HG02884 (cell line): ENCODE measurements at regions not wholly inside any gene's neighbourhood (a gene's known extent, or its start where the extent isn't known, plus 50 kb on each side); places are given as distances from the start of the nearest gene placed in this dataset.
A peak's percentile ranks its signal among the peaks of the same experiment; 100 is the strongest.

Source experiments
- ATAC-seq: cut with Tn5 transposase; IDR thresholded peaks from one replicate; pipeline ENCODE4 v1.9.1; 2021; ENCODE audit warnings: mild to moderate bottlenecking, moderate library complexity; ENCODE audit not compliant: unreplicated experiment

- ATAC-seq, result no peak
Measured at GRCh38 chr13:91112201-91112923, 235.1 kb upstream of the MIR17HG start.

GRCh38 chr13:91112924-91113277 is 234.6 kb upstream of the MIR17HG start:
- ATAC-seq, result no peak

- ATAC-seq, result no peak
Measured at GRCh38 chr13:91115776-91116175, 231.7 kb upstream of the MIR17HG start.

GRCh38 chr13:91117351-91117750 is 230.1 kb upstream of the MIR17HG start:
- no peak for ATAC-seq

GRCh38 chr13:91119643-91120042 is 227.8 kb upstream of the MIR17HG start:
- peak; percentile 55 for ATAC-seq

- ATAC-seq, result no peak
Measured at GRCh38 chr13:91122766-91123165, 224.7 kb upstream of the MIR17HG start.

- ATAC-seq, result peak; percentile 58
Measured at GRCh38 chr13:91123456-91124127, 223.9 kb upstream of the MIR17HG start.

- no peak for ATAC-seq
Measured at GRCh38 chr13:91126806-91127205, 220.7 kb upstream of the MIR17HG start.

- ATAC-seq, result no peak
Measured at GRCh38 chr13:91127995-91128394, 219.5 kb upstream of the MIR17HG start.

GRCh38 chr13:91132381-91132780 is 215.1 kb upstream of the MIR17HG start:
- no peak for ATAC-seq

- no peak for ATAC-seq
Measured at GRCh38 chr13:91132786-91133185, 214.7 kb upstream of the MIR17HG start.

GRCh38 chr13:91133941-91134802 is 213.3 kb upstream of the MIR17HG start:
- peak; percentile 91 for ATAC-seq

GRCh38 chr13:91134803-91135184 is 212.7 kb upstream of the MIR17HG start:
- no peak for ATAC-seq

GRCh38 chr13:91135376-91135775 is 212.1 kb upstream of the MIR17HG start:
- no peak for ATAC-seq

- no peak for ATAC-seq
Measured at GRCh38 chr13:91135968-91136367, 211.5 kb upstream of the MIR17HG start.

- ATAC-seq, result no peak
Measured at GRCh38 chr13:91136806-91137205, 210.7 kb upstream of the MIR17HG start.

- ATAC-seq, result no peak
Measured at GRCh38 chr13:91139232-91139631, 208.3 kb upstream of the MIR17HG start.

GRCh38 chr13:91141543-91142061 is 205.9 kb upstream of the MIR17HG start:
- no peak for ATAC-seq

- no peak for ATAC-seq
Measured at GRCh38 chr13:91142572-91142971, 204.9 kb upstream of the MIR17HG start.

GRCh38 chr13:91144054-91144453 is 203.4 kb upstream of the MIR17HG start:
- no peak for ATAC-seq

GRCh38 chr13:91144486-91144885 is 203.0 kb upstream of the MIR17HG start:
- ATAC-seq, result no peak
